Stimulated activated CD8-positive, alpha-beta memory T cell treated with anti-CD3 and anti-CD28 coated beads, Interleukin-7, amount 100 ng/mL, for 1 hour (primary cell): ENCODE measurements at regions not wholly inside any gene's neighbourhood (a gene's known extent, or its start where the extent isn't known, plus 50 kb on each side); places are given as distances from the start of the nearest gene placed in this dataset.

ENCODE experiments used
- DNase-seq, 2 donors: peaks; one replicate each; pipeline ENCODE4 v3.0.0-alpha.2; 2020; ENCODE audit warnings: low read depth in 2 of 2

DNA sequence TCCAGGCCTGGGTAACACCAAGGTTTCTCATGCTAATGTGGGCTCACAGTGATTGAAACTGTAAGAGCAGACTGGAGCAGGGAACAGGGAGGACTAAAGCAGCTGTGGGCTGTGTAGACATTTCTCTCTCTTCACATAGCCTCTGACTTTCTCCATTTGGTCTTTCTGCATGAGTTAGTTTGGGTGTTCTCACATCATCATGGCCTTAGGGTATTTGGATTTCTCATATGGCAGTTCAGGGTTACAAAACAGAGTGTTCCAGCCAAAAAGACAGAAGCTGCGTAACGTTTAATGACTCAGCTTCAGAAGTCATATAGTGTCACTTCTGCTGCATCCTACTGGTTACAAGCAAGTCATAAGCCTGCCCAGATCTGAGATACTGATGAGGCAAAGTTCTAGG is 52.0 kb upstream of the OSBPL8 start:
- no peak for DNase-seq

DNA sequence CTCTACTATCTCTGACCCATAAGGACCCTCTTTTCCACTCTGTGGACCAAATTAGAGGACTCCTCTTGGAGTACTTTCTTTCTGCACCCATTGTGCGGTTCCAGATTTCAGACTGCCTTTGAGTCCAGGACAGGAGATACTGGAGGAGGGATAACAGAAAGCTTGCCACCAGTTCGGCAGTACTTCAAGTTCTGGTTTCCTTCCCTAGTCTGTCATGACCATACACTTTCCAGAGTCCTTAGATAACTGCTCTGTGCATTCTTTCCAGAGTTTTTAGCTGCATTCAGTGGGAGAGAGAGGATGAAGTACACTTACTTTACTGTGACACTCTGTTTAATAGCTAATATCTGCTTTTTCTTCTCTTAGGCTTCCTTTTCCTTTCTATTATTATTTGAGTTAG is 54.8 kb upstream of the OSBPL8 start:
- no peak for DNase-seq

DNA sequence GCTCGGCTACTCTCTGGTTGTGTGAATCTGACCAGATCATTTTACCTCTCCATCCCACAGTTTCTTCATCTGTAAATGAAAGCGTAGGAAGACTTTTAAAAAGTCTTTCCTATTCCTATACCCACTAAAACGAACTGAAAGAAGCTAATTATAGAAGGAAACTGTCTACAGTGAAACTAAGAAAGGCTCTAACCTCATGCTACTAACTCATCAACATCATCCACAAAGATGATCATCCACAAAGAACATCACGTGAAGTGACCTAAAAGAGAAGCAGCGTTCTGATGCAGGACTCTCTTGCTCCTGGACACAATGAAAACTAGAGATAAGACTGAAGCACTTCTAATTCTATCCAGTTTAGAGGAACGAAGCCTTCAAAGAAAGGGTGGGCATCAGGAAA is 58.5 kb upstream of the OSBPL8 start:
- no peak for DNase-seq

DNA sequence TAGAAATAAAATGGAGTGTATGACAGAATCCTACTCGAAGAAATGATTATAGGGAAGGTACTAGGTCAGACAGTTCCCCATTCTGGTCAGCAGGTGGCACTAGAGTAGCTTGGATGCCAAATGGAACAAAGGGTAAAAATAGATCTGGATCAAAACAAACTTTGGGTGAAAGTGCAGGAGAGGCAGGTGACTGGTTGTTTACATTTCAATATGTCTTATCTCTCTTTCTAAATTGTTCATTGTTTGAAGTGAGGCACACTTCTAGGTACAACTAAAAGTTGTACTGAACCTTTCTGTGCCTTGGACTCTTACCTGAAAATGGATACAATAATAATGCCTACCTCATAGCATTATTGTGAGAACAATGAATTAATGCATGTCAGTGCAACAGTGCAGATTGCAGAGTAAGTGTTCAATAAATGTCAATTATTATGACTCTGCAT is 62.0 kb upstream of the OSBPL8 start:
- DNase-seq: peak; percentile 40 to 48

DNA sequence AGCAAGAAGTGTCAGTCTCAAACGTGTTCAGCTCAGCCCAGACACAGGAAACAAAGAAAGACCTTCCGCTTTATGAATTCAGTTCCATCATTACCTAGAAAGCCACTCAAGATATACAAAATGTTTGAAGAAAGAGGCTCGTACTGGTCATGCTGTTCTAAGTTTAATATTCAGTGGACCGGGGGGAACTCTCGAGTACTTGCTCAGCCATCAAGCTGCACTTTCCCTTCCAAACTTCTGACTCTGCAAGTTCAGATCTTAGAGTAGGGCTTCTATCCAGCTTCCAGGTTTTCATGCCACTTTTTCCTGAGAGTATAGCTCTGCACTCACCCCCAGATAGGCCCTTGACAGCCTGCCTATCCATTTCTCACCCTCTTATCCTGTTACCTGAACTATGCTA is 62.8 kb upstream of the OSBPL8 start:
- DNase-seq: no peak

DNA sequence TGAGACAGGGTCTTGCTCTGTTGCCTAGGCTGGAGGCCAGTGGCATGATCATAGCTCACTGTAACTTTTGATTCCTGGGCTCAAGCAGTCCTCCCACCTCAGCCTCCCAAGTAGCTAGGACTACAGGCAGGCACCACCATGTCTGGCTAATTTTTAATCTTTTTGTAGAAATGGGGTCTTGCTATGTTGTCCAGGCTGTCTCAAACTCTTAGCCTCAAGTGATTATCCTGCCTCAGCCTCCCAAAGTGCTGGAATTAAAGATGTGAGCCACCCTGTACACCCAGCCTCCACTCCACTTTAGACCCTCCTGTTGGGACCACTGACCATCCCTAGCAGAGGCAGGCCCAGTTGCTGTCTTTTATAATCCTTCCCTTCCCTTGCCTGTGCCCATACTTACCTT is 63.3 kb upstream of the OSBPL8 start:
- no peak for DNase-seq

DNA sequence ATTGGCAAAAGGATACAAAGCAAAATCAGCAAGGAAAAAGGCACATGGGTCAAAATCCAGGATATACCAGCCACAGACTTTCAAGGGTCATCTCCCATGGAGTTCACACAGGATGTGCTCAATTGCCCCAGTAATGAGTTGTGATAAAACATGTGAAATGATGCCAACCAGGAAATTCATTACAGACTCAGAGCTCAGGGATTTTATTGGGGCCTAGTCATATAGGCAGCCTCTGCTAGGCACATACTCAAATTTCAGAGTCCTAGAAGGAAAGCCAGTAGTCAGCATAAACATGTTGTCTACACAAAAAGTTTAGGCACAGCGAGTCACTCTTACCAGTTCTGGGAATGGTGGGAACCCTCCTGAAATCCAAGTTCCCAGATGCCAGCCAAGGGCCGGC is 64.4 kb upstream of the OSBPL8 start:
- DNase-seq: no peak

DNA sequence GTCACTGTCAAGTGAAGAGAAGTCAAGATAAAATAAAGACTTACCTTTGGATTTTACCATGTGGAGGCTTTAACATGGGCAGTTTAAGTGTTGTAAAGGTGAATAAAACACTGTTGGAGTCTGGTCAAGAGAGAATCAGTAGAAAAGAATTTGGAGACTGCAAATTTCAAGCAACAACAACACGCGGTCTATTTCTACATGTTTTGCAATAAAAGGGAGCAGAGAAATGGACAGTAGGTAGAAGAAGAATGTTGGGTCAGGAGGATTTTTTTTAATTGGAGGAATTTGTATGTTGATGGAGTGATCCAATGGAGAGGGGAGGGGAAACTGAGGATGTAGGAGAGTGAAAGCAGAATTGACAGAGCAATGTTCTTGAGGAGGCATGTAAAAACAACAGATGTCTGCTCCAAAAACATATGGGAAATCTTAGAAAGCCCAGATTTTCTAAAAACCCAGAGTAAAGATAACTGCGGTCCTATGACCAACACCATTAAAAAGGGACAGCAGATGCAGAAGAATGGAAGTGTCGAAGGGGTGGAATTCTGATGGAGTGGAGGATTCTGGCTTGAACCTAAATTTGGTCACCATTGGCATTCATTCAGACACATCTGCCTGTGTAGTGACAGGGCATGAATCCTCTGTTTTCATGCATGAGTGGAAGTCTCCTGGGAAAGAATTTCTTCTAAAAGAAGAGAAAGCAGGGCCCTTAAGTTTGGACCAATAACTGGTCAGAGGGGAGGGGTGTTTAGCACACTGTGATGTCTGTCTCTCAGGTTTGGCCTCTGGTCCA is 68.0 kb upstream of the OSBPL8 start:
- DNase-seq: no peak

DNA sequence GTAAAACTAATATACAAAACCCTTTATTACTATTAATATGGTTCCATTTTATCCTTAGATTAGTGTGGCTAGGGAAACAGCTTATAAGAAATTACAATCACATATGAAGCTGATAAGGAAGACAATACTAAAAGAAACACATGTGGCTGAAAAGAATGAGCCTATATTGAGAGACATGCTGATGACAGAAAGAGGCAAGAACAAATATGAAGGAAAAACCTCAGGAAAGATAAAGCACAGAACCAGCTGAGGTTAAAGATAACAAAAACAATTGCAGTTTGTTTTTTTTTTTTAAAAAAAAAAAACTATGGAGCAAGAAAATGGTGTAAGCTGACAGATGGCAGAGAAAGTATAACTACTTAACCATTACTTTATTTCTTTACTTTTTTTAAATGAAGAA is 69.2 kb upstream of the OSBPL8 start:
- no peak for DNase-seq

DNA sequence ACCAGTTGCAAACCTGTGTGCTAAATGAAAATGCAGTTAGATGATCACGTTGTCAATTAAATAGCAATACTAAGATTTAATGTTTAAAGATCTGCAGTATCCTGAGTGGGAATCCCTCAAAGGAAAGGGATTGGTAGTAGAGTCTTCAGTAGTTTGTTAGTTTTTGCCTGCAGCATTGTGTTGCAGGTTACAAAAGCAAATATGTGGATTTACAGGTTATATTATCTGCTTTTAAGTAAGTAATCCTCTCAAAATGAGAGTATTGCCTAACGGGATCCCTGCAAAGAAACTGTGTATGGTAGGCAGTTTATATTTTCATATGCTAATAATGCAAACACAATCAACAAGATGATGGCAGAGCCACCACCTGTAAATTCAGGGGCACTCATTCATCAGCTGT is 72.2 kb upstream of the OSBPL8 start:
- no peak for DNase-seq

DNA sequence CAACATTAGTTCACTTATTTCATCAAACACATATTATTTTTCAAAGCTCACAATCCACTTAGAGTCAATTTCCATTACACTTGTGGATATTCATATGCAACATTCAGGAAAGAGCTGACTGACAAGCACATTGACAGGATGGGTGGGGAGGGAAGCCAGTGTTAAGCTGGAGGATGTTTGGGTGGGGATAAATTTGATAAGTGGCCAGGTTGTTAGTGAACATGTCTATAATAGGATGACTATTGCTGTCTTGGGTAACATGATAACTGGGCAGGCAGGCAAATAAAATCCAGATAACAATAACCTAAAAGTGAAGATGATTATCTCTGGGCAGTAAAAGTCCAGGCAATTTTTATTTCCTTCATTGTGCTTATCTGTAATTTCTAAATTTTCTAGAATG is 73.8 kb upstream of the OSBPL8 start:
- DNase-seq: no peak

DNA sequence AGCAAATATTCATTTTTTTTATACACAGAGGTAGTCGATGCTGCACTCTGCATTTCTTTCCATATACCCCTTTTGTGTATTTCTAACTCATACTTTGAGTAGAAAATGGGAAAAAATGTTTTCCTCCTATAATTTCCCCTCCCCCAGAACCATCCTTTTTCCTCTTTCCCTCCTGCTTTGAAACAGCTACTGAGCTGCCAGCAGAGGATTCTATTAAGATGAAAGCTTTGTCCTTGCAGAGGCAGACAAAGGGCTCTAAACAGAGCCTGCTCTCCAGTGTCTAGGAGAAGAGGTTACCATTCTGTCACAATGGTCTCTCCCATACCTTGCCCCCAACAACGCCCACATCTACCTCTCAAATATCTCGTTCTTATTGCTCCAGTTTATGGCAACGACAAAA is 74.6 kb upstream of the OSBPL8 start:
- no peak for DNase-seq

DNA sequence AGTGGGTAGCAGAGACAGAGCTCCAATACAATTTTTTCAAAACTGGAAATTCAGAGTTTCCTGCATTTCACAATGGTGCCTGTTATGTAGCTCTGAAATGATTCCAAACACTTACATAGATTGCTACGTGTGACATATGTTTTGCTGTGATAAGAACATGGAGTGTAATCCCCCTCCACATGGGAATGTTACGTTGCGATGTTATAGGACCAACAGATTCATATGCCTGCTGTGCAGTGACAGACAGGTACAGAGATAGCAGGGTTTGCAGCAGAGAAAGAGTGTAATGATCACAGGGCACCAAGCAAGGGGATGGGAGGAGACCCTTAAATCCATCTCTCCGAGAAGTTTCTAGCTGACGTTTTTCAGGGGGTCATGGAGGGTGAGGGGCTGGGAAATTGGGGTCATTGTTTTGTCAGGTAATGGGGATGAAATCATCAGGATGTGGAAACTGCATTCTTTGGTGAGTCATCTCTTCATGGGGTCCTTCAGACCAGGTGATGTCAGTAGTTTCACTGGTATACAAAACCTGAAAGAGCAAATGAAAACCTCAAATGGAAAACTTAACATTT is 76.6 kb upstream of the OSBPL8 start:
- no peak for DNase-seq

DNA sequence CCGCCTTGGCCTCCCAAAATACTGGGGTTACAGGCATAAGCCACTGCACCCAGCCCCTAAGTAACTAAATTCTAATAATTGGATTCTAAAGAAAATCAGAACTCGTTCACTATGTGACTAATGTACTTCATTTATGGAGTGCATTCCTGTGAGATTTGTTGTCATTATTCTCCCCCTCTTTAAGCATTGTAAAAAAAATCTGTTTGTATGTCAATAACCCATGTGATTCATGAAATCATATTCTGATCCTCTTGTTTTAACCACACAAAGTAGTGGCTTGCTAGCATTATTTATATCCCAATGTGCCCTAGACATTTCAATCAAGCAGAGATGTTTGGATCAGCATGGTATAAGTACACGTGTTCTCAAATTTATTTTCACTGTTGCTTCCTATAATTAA is 78.2 kb upstream of the OSBPL8 start:
- no peak for DNase-seq

DNA sequence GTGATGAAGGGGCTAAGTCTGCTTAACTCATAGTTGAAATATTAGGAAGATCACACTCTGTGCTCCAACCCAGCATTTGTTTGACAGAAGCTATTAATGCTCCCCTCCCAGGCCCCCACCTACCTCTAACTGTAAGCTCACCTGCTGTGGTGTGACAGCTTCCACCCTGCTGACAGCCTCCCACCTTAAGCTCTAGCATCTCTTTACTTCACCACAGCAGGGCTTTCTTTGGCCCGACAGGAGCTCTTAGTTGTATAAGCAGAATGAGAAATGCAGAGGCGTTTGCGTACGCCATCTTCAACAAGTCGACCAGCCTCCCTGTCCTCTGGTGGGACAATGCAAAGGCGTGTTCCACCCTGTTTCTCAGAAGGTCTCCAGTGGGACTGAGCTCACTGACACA is 80.1 kb upstream of the OSBPL8 start:
- DNase-seq: no peak

DNA sequence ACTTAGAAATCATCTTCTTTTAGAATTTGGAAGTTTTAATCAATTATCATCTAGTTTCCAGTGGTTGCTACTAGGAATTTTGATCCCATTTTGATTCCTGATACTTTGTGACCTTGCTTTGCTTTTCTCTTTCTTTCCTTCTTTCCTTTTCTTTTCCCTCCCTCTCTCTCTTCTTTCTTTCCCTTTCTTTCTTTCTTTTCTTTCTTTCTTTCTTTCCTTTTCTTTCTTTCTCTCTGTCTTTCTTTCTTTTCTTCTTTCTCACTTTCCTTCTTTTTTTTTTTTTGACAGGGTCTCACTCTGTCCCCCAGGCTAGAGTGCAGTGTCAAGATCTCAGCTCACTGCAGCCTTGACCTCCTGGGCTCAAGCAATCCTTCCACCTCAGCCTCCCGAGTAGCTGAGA is 81.5 kb upstream of the OSBPL8 start:
- DNase-seq: no peak

DNA sequence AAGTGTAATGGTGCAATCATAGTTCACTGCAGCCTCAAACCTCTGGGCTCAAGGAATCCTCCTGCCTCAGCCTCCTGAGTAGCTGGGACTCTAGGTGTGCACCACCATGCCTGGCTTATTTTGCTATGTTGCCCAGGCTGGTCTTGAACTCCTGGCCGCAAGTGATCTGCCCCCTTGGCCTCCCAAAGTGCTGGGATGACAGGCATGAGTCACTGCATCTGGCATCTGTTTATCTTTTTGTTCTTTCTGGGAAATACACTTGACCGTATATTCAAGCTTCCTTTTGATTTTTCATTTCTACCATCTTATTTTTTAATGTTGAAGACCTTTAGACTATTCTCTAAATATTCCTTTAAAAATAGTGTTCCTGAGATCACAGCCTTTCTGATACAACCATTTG is 82.4 kb upstream of the OSBPL8 start:
- no peak for DNase-seq

DNA sequence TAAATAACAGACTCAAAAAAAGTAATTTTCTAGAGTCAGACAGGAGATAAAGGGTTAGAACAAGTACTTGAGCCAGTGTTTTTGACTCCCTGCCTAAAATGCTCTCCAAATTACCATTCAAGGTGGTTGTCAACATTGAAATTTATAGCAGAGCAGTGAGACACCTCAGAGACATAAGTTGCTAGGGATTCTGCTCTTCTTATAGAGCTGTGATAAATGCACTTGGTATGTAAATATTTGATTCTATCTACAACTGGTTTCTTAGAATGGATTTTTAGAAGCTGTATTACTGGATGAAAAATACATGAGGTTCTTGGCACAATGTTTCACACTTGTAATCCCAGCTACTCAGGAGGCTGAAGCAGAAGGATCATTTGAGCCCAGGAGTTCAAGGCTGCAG is 83.9 kb upstream of the OSBPL8 start:
- no peak for DNase-seq

DNA sequence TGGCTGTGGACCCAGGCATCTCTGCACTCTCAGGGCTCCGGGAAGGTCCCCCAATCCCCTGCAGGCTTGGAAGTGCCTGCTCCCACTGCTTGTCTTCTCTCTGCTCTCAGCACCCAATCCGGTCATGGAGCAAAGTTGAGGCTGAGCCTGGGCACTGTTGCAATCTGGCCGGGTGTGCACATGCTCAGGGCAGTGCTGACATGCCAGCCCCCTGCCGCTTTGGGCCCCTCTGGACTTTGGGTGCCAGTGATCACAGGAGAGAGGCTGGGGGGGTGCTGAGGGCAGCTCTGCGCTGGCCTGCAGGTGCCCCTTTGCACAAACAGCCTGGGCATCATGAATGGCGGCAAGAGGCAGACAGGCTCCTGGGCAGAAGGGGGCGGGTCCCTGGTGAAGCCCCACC is 85.4 kb upstream of the OSBPL8 start:
- DNase-seq: no peak

DNA sequence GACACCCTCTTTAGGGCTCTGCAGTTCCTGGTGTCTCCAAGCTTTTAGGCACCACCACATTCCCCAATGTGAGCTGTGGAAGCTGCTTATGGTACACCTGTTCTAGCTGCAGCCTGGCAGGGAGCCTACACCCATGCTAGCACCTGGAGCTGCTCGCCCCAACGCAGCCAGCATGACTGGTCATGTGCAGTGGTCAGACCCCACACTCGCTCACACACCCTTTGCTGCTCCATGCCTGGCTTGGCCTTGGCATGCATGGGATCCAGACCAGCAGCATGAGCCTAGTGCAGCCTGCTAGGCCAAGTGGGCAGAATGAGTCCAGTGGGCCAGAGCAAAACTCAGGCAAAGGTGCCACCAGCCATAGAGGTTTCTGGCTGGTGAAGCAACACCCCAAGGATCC is 86.4 kb upstream of the OSBPL8 start:
- DNase-seq: no peak

DNA sequence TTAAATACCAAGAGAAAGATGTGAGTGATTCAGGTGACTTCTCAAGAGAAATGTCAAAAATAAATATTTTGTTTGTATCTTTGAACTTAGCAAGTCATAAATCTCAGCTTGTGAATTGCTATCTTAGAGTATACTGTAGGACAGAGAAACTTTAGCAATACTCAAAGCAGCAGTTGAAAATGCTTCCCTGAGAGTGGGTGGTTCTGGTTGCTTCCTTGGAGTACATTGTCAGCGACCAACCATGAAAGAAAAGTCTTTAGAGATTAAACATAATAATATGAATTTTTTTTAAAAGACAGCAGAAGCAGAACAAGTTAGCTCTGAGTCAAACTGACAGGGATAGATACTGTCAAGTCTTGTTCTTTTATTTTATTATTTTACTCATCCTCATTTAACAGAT is 86.8 kb upstream of the OSBPL8 start:
- DNase-seq: no peak

DNA sequence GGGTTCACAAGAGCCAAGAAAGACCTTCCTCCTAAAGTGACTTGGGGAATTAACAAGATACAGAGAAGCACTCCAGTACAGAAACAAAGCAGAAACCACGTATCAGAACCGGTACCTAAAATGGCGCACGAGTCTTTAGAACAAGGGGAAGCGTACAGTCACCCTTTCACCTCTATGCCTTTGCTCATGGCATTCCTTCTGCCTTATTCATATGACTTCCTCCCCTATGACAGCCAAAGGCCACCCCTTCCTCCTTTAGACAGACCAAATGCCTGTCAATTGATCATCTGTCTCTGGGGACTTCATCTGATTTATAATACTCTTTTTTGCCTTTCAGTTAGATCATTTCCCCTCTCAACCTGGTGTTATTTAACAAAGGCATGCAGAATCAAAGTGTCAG is 89.5 kb upstream of the OSBPL8 start:
- no peak for DNase-seq

DNA sequence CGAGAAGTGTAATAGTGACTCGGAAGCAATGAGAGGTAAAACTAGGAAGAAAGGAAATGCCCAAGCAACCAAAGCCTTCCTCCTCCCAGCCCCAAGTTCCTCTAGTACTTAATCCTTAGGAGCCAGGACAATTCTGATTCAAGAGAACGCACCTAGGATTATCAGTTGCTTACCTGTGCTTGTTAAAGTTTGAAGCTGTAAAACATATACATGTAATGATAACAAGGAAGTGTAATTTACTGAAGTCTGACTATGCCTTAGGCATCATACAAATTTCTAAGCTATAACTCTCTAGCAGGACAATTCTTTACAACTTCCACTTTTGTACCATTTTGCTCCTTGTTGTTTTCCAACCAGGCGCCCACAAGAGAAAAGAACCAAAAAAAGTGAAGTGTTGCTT is 92.8 kb upstream of the OSBPL8 start:
- no peak for DNase-seq

DNA sequence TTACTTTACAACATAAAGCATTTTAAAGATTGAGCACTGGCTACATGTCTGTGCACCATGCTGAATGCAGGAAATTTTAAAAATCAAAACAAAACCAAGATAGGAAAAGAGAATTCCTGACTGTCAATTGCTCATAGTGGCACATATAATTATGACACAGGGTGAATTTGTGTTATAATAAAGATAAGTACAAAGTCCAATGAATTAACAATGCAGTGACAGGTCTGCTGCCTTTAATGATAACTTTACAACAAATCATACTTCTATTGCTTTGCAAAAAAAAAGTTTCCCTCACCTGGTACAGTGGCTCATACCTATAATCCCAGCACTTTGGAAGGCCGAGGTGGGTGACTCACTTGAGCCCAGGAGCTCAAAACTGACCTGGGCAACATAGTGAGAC is 93.8 kb upstream of the OSBPL8 start:
- DNase-seq: no peak
